GM12872 (cell line): ENCODE measurements at regions not wholly inside any gene's neighbourhood (a gene's known extent, or its start where the extent isn't known, plus 50 kb on each side); places are given as distances from the start of the nearest gene placed in this dataset.

Experiments used
- CTCF ChIP-seq: IDR thresholded peaks from 3 replicates; pipeline ENCODE4 v1.5.1; 2011; ENCODE audit warnings: low read depth, mild to moderate bottlenecking, low read length, moderate library complexity; ENCODE audit not compliant: insufficient read depth

GRCh38 chr2:147525819-147526489 is 318.9 kb upstream of the ACVR2A start:
- TF ChIP-seq CTCF = no peak

- no peak for TF ChIP-seq CTCF
Measured at GRCh38 chr2:147524912-147525311, 319.9 kb upstream of the ACVR2A start.

- TF ChIP-seq CTCF = no peak
Measured at GRCh38 chr2:147523415-147523814, 321.4 kb upstream of the ACVR2A start.

- no peak for TF ChIP-seq CTCF
Measured at GRCh38 chr2:147521936-147522335, 322.9 kb upstream of the ACVR2A start.

- no peak for TF ChIP-seq CTCF
Measured at GRCh38 chr2:147520817-147521216, 324.0 kb upstream of the ACVR2A start.

GRCh38 chr2:147519178-147519577 is 325.7 kb upstream of the ACVR2A start:
- no peak for TF ChIP-seq CTCF

- TF ChIP-seq CTCF = no peak
Measured at GRCh38 chr2:147515213-147515612, 329.6 kb upstream of the ACVR2A start.
